HCT116 (cell line): ENCODE measurements at regions not wholly inside any gene's neighbourhood (a gene's known extent, or its start where the extent isn't known, plus 50 kb on each side); places are given as distances from the start of the nearest gene placed in this dataset.

ENCODE experiments used
- POLR2A ChIP-seq: IDR thresholded peaks from 2 replicates; pipeline ENCODE4 v1.7.0; 2011; ENCODE audit warnings: borderline replicate concordance; ENCODE audit not compliant: insufficient read depth, insufficient read length; ENCODE audit errors: extremely low read depth
- TF ChIP-seq, protein P1 (sequence below), 3 experiments: fragments of 200-600 bp in 1 of 3; sonication (generic) in 1 of 3; IDR thresholded peaks in 2 of 3; conservative IDR thresholded peaks in 1 of 3; 2 replicates each; pipeline ENCODE4 v1.5.1; 2012 to 2017; ENCODE audit warnings: low read depth in 2 of 3, low read length in 2 of 3, antibody characterized with exemption in 1 of 3, borderline replicate concordance in 1 of 3, control low read depth in 1 of 3, mild to moderate bottlenecking in 1 of 3, mixed read lengths in 1 of 3, mixed run types in 1 of 3, moderate library complexity in 1 of 3; ENCODE audit not compliant: insufficient read depth in 1 of 3

DNA sequence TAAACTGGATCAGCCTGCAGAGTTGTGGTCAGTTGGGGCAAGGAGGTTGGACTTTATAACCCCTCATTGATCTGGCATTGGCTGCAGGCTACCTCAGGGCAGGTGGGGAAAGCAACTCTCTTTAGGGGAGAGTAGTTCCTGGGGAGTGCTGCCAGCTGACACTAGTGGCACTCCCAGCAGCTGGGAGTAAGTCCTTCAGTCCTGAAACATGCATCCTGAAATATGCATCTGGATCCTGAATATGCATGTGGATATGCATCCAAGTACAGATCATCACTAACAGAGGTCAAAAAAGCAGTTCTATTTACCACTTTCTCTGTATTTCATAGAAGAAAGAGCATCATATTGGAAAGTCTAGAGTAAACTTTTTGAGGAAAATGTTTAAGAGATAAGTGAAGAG, 350.8 kb downstream of the EPM2A start:
- TF ChIP-seq POLR2A, result no peak
- TF ChIP-seq, protein P1, sequence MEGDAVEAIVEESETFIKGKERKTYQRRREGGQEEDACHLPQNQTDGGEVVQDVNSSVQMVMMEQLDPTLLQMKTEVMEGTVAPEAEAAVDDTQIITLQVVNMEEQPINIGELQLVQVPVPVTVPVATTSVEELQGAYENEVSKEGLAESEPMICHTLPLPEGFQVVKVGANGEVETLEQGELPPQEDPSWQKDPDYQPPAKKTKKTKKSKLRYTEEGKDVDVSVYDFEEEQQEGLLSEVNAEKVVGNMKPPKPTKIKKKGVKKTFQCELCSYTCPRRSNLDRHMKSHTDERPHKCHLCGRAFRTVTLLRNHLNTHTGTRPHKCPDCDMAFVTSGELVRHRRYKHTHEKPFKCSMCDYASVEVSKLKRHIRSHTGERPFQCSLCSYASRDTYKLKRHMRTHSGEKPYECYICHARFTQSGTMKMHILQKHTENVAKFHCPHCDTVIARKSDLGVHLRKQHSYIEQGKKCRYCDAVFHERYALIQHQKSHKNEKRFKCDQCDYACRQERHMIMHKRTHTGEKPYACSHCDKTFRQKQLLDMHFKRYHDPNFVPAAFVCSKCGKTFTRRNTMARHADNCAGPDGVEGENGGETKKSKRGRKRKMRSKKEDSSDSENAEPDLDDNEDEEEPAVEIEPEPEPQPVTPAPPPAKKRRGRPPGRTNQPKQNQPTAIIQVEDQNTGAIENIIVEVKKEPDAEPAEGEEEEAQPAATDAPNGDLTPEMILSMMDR (IDR thresholded peaks at IDR 0.05 in 2 of 3, conservative IDR thresholded peaks at IDR 0.05 in 1 of 3; ENCODE audit: borderline replicate concordance in 1 of 3, insufficient read depth in 1 of 3, low read depth in 2 of 3, low read length in 2 of 3), result no peak
